ENCODE measurements at regions not wholly inside any gene's neighbourhood (a gene's known extent, or its start where the extent isn't known, plus 50 kb on each side); places are given as distances from the start of the nearest gene placed in this dataset.
"Not testable (repeated sequence)": the region's sequence is repeated elsewhere in the genome, so short reads cannot be mapped to it uniquely, and the experiment has no call there.

DNA sequence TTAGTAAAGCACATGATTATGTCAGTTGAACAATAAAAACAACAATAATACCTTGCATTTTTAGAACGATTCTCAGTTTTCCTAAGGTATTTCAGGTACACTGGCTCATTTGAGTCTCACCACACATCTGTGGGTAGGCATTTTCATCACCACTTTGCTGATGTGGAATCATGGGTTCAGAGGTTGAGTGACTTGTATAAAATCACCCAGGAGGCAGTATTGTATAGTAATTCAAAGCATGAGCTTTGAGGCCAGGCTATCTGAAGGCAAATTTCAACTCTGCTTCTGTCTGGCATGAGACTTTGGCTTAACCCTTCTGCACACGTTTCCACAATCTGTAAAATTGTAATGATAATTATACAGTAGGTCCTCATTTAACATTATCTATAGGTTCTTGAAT lies 183.9 kb upstream of the CMC1 start:
- WGBS, 4 donors, result 62 to 70% (median 64%) methylated on average over 2 of the region's 2 CpGs
- TF ChIP-seq POLR2A (IDR thresholded peaks at IDR 0.05), result no peak
- TF ChIP-seq, protein P1, sequence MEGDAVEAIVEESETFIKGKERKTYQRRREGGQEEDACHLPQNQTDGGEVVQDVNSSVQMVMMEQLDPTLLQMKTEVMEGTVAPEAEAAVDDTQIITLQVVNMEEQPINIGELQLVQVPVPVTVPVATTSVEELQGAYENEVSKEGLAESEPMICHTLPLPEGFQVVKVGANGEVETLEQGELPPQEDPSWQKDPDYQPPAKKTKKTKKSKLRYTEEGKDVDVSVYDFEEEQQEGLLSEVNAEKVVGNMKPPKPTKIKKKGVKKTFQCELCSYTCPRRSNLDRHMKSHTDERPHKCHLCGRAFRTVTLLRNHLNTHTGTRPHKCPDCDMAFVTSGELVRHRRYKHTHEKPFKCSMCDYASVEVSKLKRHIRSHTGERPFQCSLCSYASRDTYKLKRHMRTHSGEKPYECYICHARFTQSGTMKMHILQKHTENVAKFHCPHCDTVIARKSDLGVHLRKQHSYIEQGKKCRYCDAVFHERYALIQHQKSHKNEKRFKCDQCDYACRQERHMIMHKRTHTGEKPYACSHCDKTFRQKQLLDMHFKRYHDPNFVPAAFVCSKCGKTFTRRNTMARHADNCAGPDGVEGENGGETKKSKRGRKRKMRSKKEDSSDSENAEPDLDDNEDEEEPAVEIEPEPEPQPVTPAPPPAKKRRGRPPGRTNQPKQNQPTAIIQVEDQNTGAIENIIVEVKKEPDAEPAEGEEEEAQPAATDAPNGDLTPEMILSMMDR (IDR thresholded peaks at IDR 0.05), result no peak
- H3K9me3 ChIP-seq, result no peaks in the 10 kb centered on the region
- no peaks in the 10 kb centered on the region for H3K36me3 ChIP-seq
- no peaks in the 10 kb centered on the region for H3K4me1 ChIP-seq
- H3K4me3 ChIP-seq, result no peak overlapping the region
- ATAC-seq (no peak), DNase-seq (no peak)
- intact Hi-C loops (cut with DNase I), result no loop called here
- peaks cover 0 to 9% (median 0%) of the 10 kb centered on the region in 9 donors for H3K27me3 ChIP-seq
- H3K27ac ChIP-seq, result no peak overlapping the region

DNA sequence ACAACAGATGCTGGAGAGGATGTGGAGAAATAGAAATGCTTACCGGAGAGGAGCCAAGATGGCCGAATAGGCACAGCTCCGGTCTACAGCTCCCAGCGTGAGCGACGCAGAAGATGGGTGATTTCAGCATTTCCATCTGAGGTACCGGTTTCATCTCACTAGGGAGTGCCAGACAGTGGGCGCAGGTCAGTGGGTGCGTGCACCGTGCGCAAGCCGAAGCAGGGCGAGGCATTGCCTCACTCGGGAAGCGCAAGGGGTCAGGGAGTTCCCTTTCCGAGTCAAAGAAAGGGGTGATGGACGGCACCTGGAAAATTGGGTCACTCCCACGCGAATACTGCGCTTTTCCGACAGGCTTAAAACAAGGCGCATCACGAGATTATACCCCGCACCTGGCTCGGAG lies 182.2 kb upstream of the CMC1 start:
- ATAC-seq; H3K36me3 ChIP-seq; intact Hi-C loops (cut with DNase I); DNase-seq; H3K9me3 ChIP-seq; H3K27me3 ChIP-seq; H3K4me3 ChIP-seq; H3K27ac ChIP-seq; H3K4me1 ChIP-seq: not testable (repeated sequence)
- WGBS, 4 donors, result 82 to 88% (median 87%) methylated on average over 19 to 25 of the region's 25 CpGs

DNA sequence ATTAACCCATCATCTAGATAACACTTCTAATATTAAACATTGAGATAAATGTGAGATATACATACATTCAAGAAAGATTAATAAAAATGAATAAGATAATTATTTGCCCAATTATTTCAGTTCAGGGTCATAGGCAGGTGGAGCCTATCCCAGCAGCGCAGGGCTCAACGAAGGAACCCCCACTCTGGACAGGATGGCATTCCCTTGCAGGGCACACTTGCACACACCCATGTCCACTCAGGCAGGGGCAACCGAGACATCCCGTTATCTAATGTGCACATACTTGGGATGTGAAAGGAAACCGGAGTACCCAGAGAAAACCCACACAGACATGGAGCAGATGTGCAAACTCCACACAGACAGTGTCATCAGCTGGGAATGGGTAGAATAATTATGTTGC lies 175.4 kb upstream of the CMC1 start:
- TF ChIP-seq, protein P1 (IDR thresholded peaks at IDR 0.05), result no peak
- no peak for TF ChIP-seq POLR2A (IDR thresholded peaks at IDR 0.05)
- ATAC-seq (no peak), DNase-seq (no peak)
- Histone ChIP-seq H3K9me3 (peaks cover 0 to 27% (median 5%) of the 10 kb centered on the region in 12 donors), H3K4me1 (no peaks in the 10 kb centered on the region), H3K4me3 (no peak overlapping the region), H3K27me3 (no peaks in the 10 kb centered on the region), H3K36me3 (no peaks in the 10 kb centered on the region), H3K27ac (no peak overlapping the region)
- intact Hi-C loops (cut with DNase I), result no loop called here
- 87 to 95% (median 88%) methylated on average over 5 of the region's 5 CpGs for WGBS, 4 donors

DNA sequence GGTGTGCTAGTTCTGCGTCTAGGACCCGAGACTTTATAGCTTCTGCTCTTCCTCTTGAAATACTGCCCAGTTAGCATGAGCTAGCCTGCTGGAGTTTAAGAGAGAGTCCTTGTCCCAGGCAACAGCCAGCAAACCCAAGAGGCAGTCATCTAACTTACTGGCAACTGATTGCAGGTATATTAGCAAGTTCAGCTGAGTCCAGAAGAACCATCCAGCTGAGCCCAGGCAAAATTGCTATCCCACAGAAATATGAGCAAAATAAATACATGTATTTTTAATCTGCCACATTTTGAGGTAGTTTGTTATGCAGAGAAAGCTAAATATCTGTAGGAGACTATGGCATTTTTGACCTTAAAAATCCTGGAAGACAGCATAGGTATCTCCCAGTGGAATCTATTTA lies 174.4 kb upstream of the CMC1 start:
- Histone ChIP-seq H3K27ac (no peak overlapping the region), H3K9me3 (peaks cover 0 to 27% (median 5%) of the 10 kb centered on the region in 12 donors), H3K36me3 (no peaks in the 10 kb centered on the region), H3K4me3 (no peak overlapping the region), H3K27me3 (no peaks in the 10 kb centered on the region), H3K4me1 (no peaks in the 10 kb centered on the region)
- TF ChIP-seq POLR2A (IDR thresholded peaks at IDR 0.05), result no peak
- TF ChIP-seq, protein P1 (IDR thresholded peaks at IDR 0.05), result no peak
- DNase-seq (no peak), ATAC-seq (no peak)
- 87 to 93% (median 88%) methylated on average over 2 of the region's 2 CpGs for WGBS, 4 donors
- intact Hi-C loops (cut with DNase I), result no loop called here

DNA sequence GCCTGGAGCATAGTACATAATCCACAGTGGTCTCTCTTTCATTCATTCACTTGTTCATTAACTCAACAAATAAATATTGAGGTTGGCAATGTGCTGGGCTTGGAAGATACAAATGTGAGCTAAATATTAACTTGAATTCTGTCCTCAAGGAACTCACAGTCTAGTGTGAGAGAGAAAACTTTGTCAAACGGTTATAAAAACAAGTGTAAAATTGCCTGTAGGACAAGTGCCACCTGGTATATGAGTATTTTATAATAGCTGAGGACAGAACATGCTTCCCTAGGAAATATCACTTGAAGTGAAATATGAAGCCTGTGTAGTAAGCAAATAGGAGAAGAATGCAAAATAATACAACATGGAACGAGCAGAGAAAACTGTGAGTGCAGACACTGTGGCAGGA lies 173.1 kb upstream of the CMC1 start:
- Histone ChIP-seq H3K9me3 (peaks cover 0 to 27% (median 5%) of the 10 kb centered on the region in 12 donors), H3K36me3 (no peaks in the 10 kb centered on the region), H3K27me3 (no peaks in the 10 kb centered on the region), H3K27ac (no peak overlapping the region), H3K4me1 (no peaks in the 10 kb centered on the region), H3K4me3 (no peak overlapping the region)
- no peak for TF ChIP-seq POLR2A (IDR thresholded peaks at IDR 0.05)
- TF ChIP-seq, protein P1 (IDR thresholded peaks at IDR 0.05), result no peak
- DNase-seq (no peak), ATAC-seq (no peak)
- intact Hi-C loops (cut with DNase I), result no loop called here
- 52 to 67% (median 65%) methylated on average over 2 of the region's 2 CpGs for WGBS, 4 donors

Measured in heart left ventricle (tissue), 16 donors.